ENCODE measurements at regions not wholly inside any gene's neighbourhood (a gene's known extent, or its start where the extent isn't known, plus 50 kb on each side); places are given as distances from the start of the nearest gene placed in this dataset.
"Not testable (repeated sequence)": the region's sequence is repeated elsewhere in the genome, so short reads cannot be mapped to it uniquely, and the experiment has no call there.

DNA sequence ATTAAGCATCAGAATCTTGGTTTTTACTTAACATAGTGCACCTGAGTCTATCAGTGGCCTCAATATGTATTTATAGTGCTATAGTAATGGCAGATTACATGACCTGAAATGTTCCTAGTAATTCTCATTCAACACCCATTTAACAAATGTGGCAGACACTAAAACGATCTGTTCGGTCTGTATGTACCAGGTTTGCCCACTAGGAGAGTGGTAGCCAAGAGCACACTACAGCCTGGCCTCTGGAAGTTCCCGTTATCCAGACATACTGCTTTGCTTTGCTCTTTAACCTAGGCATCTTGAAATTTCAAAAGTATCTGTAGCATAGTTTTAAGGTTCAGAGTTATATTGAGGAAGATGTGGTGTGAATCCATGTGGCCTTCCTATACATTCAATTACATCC lies 395.7 kb upstream of the NRG3 start:
- no peak for DNase-seq

DNA sequence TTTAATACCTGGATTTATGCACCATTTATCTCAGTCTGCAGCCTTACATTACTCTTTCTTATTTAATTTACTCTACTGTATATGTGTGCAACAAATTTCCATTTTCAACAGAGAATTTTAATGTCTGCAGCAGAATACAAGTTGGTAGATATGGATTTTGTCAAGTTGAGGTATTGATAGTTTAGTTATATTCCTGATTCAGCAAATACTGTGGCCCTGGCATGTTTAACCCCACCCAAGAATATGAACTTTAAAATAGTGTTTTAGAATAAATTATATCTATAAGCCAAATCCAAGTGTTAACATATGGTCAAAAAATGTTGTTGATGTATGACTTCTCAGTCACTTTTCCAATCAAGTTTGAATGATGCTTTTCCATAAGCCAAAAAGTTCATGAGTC lies 378.4 kb upstream of the NRG3 start:
- DNase-seq: no peak

DNA sequence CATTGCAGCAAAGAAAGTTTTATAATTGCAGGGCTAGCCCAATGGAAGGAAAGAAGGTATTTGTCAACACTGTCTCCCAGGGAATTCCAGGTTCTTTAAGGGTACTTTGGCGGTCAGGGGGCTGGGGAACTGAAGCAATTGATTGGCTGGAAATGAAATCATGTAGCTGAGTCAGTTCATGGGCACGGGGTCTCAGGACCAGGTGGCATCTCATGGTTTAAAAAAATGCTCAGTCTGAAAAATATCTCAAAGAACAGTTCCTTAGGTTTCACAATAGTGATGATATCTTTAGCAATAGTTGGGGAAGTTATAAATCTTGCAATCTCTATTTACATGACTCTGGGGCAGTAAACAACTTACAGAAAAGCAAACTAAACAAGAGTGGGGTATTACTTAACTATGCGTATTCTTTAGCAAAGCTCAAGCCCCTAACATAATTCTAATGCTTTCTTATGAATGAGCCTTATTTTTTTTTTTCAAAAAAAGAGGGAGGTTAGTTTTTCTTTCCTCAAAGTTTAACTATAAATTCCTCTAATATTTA lies 376.9 kb upstream of the NRG3 start:
- DNase-seq: no peak

DNA sequence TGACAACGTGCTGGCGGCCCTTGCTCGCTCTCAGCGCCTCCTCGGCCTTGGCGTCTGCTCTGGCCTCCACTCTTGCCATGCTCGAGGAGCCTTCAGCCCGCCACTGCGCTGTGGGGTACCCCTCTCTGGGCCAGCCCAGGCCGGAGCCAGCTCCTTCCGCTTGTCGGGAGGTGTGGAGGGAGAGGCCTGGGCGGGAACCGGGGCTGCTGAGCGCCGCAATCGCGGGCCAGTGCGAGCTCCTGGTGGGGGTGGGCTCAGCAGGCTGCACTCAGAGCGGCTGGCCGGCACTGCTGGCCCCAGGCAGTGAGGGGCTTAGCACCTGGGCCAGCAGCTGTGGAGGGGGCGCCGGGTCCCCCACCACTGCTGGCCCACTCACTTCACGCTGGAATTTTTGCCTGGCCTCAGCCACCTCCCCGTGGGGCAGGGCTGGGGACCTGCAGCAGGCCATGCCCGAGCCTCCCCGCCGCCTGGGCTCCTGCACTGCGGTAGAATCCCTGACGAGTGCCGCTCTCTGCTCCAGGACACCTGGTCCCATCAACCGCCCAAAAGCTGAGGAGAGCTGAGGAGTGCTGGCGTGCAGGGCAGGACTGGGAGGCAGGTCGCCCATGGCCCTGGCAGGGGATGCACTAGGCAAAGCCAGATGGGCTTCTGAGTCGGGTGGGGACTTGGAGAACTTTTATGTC lies 372.2 kb upstream of the NRG3 start:
- DNase-seq: no peak

DNA sequence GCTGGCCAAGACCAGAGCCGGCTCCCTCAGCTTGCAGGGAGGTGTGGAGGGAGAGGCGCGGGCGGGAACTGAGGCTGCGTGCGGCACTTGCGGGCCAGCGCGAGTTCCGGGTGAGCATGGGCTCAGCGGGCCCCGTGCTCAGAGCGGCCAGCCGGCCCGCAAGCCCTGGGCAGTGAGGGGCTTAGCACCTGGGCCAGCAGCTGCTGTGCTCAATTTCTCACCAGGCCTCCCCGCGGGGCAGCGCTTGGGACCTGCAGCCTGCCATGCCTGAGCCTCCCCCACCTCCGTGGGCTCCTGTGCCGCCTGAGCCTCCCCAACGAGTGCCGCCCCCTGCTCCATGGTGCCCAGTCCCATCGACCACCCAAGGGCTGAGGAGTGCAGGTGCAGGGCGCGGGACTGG lies 369.2 kb upstream of the NRG3 start:
- not testable (repeated sequence) for DNase-seq

DNA sequence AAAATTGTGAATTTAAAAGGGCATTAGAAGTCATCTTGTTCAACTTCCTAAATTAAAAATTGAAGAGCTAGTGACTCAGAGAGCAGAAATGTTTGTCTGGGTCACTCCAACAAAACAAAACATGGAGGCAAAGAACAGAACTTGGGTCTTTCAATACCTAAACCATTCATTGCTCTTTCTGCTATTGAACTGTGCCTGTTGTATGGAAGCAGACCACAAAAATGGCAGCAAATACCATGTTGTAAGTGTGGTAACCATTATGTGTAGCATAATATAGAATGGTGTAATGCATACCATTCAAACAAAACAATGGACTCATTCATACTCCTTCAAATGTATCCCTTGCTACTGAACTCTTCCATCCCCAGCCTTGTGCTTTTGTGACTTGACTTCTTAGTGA lies 360.2 kb upstream of the NRG3 start:
- no peak for DNase-seq

DNA sequence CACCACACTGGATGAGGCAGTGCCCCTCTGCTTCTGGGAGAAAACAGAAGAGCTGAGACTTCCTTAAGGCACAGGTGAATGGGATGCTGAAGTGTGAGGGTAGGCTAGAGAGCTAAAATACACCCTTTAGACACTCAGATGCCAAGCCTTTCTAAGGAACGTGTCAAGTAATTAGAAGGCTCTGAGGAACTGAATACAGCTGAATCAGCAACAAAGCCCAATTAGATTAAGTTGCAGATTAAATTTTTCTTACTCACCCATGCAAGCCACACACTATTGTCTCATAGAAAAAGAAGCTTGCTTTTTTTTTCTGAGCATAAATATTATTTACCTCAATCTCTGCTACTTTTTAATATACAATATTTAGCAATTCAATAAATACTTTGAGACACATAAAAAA lies 354.3 kb upstream of the NRG3 start:
- DNase-seq: no peak

DNA sequence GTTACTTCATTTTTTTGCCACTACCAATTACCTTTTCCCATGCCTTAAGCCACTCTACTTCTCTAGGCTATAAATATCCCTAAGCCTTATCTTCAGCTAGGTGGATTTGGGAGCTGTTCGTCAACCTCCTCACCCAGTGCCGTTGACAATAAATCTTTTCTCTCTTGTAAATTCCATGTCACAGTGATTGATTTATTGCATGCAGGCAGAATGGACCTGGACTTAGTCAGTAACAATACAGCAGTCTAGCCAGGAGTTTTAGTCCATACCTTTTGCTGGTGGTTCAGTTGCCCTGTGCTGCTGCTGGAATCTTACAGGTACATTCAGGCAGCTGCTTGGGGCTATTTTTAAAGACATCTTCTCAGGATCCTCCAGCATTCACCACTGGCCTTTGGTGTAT lies 350.5 kb upstream of the NRG3 start:
- DNase-seq: no peak

DNA sequence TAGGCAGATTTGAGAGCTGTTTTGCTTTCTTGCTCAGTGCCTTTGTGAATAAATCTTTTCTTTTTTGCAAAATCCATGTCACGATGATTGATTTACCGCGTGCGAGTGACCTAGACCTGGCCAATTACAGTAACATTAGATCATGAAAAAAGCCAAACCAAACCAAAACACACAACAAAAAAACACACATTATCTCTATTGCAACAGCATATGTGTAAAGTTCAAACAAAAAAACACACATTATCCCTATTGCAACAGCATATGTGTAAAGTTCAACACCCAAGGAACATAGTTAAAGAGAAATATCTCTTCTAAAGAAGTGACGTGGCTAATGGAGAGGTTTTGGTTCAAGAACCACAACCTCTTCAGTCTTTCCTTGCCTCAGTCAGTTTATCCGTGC lies 342.6 kb upstream of the NRG3 start:
- DNase-seq: no peak

DNA sequence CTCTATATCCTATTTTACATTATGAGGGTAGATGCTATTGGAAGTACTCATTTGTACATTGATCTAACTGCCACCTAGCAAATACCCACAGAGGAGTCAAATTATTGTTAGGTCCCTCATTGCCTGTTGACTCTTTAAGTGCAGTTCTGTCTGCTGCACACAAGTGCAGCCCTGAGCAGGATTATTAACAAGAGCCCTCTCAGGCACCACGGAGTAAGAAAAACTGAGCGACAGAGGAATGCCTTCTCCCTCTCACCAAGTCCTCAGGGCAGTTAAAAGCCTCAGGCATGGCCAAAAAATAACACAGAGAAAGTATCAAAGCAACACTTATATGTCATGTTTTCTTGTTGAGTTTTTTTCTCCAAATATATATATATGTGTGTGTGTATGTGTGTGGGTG lies 340.0 kb upstream of the NRG3 start:
- no peak for DNase-seq

DNA sequence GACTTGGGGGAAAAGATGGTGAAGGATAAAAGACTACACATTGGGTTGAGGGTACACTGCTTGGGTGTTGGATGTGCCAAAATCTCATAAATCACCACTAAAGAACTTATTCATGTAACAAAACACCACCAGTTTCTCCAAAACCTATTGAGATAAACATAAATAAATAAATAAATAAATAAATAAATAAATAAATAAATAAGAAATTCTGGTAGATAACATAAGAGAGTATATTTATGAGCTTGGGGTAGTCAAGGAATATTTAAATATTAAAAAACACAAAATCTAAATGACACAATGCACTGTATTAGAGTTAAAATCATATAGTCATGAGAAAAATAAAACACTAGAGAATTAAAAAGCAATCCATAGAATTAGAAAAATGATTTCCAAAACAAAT lies 333.5 kb upstream of the NRG3 start:
- no peak for DNase-seq

DNA sequence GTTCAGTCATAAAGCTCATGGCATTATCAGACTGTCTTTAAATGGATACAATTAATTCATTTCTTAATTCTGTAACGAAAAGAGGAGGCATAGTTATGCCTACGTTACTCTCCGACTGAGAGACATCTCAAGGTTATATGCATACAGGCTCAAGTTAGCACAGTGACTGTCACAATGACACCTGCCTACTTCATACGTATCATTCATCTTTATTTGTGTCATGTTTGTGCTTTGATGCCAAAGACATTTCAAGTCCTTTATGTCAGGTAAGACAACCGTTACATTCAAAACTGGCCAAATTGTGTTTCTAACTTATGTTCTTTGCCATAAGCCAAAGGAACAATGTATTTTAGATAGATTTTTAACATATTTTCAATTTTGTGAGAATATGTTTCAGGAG lies 328.8 kb upstream of the NRG3 start:
- DNase-seq: no peak

DNA sequence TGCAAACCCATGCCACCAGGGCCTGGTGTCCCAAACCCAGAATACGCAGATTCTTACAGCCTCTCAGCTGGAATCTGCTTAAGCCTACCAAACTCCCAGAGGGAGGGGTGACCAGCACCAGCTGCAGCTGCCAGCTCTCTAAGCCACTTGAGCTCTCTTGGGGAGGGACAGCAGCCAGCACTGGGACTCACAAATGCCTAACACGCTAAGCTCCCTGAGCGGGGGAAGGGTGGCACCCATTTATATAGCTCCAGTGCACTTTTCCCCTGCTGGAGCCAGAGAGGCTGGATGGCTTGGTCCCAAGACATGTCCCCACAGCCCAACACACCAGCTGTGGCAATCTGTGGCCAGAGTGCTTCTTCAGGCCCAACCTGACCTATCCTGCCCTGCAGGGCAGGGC lies 326.8 kb upstream of the NRG3 start:
- no peak for DNase-seq

DNA sequence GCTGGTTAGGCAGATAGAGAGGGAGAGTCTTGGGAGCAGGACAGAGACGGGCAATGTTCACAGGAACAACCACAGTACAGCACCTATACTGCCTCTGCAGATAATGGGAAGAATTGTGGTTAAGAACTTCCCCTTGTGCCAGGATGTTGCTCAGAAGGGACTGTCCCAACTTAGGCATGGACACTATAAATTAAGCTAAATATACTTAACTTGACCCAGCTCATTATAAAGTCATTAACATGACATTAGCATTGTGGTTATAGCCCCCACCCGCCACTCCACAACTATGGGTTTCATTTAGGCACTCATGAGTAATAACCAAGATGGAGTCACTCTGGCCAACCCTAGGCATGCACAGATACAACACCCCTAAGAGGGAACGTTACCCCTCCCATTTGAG lies 310.9 kb upstream of the NRG3 start:
- DNase-seq: no peak

DNA sequence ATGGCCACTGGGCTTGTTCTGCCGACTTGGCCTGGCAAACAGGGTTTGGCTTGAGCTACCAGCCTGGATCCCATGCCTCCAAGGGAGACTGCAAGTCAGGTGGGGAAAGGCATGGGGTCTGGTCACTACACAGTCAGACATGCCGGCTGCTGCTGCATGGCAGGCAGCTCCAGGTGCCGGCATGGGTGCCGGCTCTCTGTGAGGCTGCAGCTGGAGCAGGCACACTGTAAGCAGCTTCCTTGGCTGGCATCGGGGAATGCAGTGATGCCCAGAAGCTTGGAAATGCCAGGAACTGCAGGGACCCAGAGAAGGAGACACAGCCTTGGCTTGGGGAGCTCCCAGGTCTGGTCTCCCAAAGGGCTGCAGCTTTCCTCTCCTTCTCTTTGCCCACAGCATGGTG lies 305.5 kb upstream of the NRG3 start:
- DNase-seq: no peak

DNA sequence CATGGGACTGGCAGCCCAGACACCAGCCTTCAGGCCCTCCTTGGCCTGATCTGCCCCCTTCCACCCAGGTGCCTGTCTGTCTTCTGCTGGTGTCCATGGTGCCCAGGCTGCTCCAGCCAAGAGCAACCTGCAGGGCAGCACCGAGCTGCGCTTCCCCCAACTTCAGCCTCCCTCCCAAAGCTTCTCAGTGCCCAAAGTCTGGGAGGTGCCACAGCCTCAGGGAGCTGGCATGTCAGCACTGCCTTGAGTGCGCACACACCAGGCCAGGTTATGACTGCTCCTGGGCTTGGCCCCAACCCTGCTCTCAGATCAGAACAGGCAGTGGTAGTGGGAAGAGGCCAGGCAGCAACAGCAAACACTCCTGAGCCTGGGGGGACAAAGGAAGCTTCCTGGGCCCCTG lies 304.6 kb upstream of the NRG3 start:
- DNase-seq: no peak

DNA sequence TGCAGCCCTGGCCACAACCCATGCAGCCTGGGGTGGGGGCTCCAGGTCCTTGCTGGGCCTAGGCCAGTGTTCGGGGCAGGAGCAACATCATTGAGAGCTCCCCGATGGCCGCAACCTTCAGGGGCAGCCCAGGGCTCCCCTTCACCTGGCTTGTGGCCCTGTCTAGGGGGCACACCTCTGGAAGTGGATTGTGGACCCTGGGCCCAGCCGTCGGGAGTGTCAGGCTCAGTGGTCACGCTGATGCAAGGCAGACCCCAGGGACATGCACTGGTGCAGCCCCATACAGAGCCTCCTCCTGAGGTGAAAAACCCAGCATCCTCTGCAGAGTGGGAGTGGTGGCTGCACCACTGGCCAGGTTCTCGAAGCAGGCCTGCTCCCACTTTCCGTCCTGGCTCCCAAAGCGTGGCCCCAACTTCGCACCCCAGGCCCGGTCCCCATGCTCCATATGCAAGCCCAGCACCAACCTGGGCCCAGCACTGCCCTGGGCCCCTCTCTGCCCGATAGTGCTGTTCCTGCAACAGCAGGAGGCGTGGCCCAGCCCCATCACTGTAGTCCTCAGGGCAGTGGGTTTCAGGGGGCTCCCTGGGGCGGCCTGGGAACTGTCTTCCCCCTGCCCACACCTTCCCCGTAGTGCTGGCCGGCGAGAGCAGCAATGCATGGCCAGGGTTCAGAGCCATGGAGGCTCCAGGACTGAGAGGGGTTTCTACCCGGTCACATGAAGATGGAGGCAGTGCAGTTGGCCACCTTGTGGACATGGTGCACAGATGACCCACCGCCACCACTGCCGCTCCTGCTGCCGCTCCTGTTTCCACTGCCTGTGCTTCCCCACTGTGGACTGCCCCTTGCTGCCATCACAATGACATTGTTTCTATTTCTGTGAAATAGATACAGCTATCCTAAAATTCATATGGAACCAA lies 303.9 kb upstream of the NRG3 start:
- no peak for DNase-seq

DNA sequence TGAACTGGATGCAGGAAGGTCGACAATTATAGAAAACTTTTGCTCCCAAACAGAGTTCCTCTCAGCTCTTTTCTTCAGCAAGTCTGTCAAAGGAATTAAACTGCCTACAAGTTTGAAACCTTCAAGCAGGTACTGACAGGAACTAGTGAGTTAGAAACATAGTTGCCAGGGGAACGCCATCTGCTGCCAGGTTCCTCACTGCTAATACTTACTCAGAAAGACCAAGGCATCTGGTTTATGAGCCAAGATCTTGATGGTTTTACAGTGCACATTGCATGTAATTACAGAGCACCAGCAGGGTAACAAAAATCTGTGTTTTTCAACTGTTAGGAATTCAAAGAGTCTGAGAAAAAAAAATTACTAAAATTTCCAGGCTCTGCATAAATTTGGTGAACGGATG lies 300.0 kb upstream of the NRG3 start:
- DNase-seq: no peak

DNA sequence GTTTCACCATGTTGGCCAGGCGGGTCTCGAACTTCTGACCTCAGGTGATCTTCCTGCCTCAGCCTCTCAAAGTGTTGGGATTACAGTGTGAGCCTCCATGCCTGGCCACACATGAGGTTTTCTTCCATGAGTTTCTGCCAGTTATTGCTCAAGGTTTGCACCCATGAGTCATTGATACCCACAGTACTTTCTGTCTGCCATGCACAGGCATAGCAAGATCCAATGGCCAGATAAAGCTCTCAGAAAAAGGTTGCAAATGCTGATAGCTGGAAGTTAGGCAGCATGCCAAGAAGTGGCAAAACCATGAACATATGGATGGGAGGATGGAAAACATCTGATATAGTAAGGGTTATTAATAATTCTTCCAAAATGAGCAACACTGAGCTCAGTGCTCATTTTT lies 298.7 kb upstream of the NRG3 start:
- DNase-seq: no peak

DNA sequence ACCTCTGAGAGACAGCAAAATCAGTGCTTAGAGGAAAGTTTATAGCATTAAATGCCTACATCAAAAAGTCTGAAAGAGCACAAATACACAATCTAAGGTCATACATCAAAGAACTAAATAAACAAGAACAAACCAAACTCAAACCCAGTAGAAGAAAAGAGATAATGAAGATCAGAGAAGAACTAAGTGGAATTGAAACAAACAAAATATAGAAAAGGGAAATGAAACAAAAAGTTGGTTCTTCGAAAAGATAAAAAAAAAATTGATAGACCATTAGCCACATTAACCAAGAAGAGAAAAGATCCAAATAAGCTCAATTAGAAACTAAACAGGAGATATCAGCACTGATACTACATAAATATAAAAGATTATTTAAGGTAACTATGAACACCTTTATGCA lies 280.0 kb upstream of the NRG3 start:
- no peak for DNase-seq

DNA sequence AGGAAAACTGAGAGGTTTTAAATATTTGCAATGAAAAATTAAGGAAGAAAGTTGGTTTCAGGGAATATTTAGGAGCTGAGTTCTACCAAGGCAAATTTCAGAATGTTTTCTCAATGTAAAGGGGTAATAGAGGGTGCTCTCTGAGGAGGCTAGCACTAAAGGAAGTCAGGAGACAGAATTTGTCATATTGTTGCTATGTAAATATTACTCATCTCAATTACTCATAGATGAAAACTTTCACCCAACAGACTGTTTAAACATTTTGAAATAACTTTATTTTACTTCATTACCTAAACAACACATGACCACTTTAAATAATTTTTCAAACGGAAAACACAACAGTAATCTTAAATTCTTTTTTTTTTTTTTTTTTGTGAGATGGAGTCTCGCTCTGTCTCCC lies 274.8 kb upstream of the NRG3 start:
- no peak for DNase-seq

DNA sequence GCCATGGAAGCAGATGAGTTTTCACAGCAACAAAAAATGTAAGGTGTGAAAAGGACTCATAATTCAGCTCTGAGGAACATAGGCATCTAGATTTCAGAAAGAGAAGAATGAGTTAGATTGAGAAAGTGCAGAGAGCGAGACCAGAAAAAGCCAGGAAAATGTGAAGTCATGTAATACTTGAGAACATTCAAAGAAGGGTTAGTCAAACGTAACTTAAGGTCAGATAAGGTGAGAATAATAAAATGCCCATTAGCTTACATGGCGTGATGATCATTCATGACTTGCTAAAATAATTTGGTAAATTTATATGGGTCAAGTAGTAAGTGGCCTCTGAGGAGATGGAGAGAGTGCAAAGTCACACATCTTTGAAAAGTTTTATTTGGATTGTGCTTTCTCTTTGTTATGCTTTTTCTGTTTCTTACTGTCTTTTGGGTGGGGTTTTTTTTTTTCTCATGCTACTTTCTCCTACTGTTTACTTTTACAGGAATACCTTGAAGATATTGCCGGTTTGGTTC lies 271.8 kb upstream of the NRG3 start:
- no peak for DNase-seq

DNA sequence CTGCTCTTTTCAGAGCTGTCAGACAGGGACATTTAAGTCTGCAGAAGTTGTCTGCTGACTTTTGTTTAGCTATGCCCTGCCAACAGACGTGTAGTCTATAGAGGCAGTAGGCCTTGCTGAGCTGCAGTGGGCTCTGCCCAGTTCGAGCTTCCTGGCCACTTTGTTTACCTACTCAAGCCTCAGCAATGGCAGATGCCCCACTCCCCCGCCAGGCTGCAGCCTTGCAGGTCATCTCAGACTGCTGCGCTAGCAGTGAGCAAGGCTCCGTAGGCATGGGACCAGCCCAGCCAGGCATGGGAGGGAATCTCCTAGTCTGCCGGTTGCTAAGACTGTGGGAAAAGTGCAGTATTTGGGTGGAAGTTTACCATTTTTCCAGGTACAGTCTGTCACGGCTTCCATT lies 230.5 kb upstream of the NRG3 start:
- not testable (repeated sequence) for DNase-seq

DNA sequence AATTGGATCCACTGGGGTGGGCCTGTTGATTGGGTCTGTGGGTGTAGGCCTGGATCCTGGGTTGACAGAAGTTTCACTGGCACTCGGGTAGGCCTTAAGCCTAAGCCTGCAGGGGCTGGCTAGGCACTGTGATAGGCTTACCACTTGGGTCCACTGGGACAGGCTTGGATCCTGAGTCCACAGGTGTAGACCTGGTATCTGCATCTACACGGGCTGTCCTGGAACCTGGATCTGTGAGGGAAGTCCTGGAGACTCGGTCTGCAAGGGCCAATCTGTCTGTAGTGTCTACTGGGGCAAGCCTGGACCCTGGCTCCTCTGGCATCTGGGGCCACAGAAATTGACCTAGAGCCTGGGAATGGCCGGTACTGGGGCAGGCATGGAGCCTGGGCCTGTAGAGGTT lies 219.0 kb upstream of the NRG3 start:
- DNase-seq: no peak

Measured in NCI-H748 treated with DMSO at 0.1 percent for 48 hours (cell line).